Loucy (cell line): ENCODE measurements at regions not wholly inside any gene's neighbourhood (a gene's known extent, or its start where the extent isn't known, plus 50 kb on each side); places are given as distances from the start of the nearest gene placed in this dataset.

Experiments
- H2AFZ ChIP-seq: fragments of 200-600 bp; sonication (generic); 2 replicates; pipeline ENCODE4 v1.6.0; 2016; ENCODE audit warnings: antibody characterized with exemption, mild to moderate bottlenecking, low read length, moderate library complexity
- H3F3A ChIP-seq: fragments of 200-600 bp; 2 replicates; pipeline ENCODE4 v1.6.0; 2016; ENCODE audit warnings: antibody characterized with exemption, low read depth, mild to moderate bottlenecking
- H3K27me3 ChIP-seq: fragments of 200-600 bp; sonication (generic); 2 replicates; pipeline ENCODE4 v1.6.1; 2014; ENCODE audit warnings: low read length, mild to moderate bottlenecking; ENCODE audit not compliant: insufficient read depth, poor library complexity, severe bottlenecking
- H3K36me3 ChIP-seq: fragments of 200-600 bp; sonication (generic); 2 replicates; pipeline ENCODE4 v1.6.1; 2016; ENCODE audit warnings: low read length; ENCODE audit not compliant: insufficient read depth
- H3K4me1 ChIP-seq: fragments of 200-600 bp; sonication (generic); 2 replicates; pipeline ENCODE4 v1.5.1; 2014; ENCODE audit warnings: low read length, mild to moderate bottlenecking; ENCODE audit not compliant: insufficient read depth, poor library complexity, severe bottlenecking
- H3K4me2 ChIP-seq: fragments of 200-600 bp; sonication (generic); 2 replicates; pipeline ENCODE4 v1.6.0; 2014; ENCODE audit warnings: antibody characterized with exemption, low read length, low read depth, mild to moderate bottlenecking; ENCODE audit not compliant: poor library complexity, severe bottlenecking
- H3K4me3 ChIP-seq: fragments of 200-600 bp; sonication (generic); 2 replicates; pipeline ENCODE4 v1.5.1; 2014; ENCODE audit warnings: low read length, mild to moderate bottlenecking, mixed read lengths; ENCODE audit not compliant: poor library complexity, severe bottlenecking
- H3K79me2 ChIP-seq: fragments of 200-600 bp; sonication (generic); 2 replicates; pipeline ENCODE4 v1.6.1; 2014; ENCODE audit warnings: low read length; ENCODE audit not compliant: insufficient read depth
- H3K9ac ChIP-seq: fragments of 200-600 bp; sonication (generic); 2 replicates; pipeline ENCODE4 v1.6.0; 2014; ENCODE audit warnings: mild to moderate bottlenecking, low read depth, low read length, moderate library complexity; ENCODE audit not compliant: poor library complexity, severe bottlenecking
- H3K9me2 ChIP-seq: fragments of 200-600 bp; sonication (generic); replicated peaks from 2 replicates; pipeline ENCODE4 v1.6.1; 2016; ENCODE audit warnings: low read depth, low read length, mixed read lengths
- H3K9me3 ChIP-seq: fragments of 200-600 bp; sonication (generic); 2 replicates; pipeline ENCODE4 v1.6.1; 2014; ENCODE audit warnings: mild to moderate bottlenecking, antibody characterized with exemption, low read length, low read depth; ENCODE audit not compliant: insufficient read depth
- H4K20me1 ChIP-seq: fragments of 200-600 bp; sonication (generic); 2 replicates; pipeline ENCODE4 v1.6.0; 2014; ENCODE audit warnings: antibody characterized with exemption, low read length, mild to moderate bottlenecking; ENCODE audit not compliant: insufficient read depth, poor library complexity, severe bottlenecking
- EZH2phosphoT487 ChIP-seq: fragments of 200-600 bp; IDR thresholded peaks from 2 replicates; pipeline ENCODE4 v1.6.1; 2018; ENCODE audit warnings: antibody characterized with exemption, mild to moderate bottlenecking, moderate library complexity, borderline replicate concordance
- TF ChIP-seq, protein P1 (sequence below): fragments of 200-600 bp; sonication (generic); conservative IDR thresholded peaks from 2 replicates; pipeline ENCODE4 v1.5.1; 2014; ENCODE audit warnings: mild to moderate bottlenecking, antibody characterized with exemption, low read length

DNA sequence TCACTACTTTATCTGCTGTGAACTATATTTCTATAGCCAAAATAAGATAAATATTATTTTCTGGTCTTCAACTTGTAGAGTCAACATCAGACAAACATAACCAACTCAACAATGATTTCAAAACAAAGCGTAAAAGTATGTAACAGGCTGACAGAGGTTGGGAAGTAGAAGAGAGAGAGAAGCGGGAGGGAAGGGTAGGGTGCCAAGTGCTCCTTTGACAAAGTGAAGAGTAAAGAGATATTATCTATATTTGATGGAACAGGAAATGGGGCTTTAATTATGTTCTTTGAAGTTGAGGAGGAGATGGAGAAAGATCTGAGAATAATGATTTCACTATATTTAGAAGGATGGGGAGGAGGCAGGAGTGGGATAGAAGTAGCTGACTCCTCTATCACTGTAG is 70.1 kb downstream of the DNTTIP2 start:
- Histone ChIP-seq H3K4me1 (no peaks in the 10 kb centered on the region), H2AFZ (no peak overlapping the region), H4K20me1 (no peaks in the 10 kb centered on the region), H3K9ac (no peak overlapping the region), H3K4me2 (no peak overlapping the region), H3F3A (no peaks in the 10 kb centered on the region), H3K9me3 (0 out of 2 replicates have a peak, but pooled peaks cover 5% of the 10 kb centered on the region), H3K4me3 (no peak overlapping the region), H3K79me2 (no peaks in the 10 kb centered on the region), H3K36me3 (no peaks in the 10 kb centered on the region), H3K9me2 (no peaks in the 10 kb centered on the region), H3K27me3 (no peaks in the 10 kb centered on the region)
- TF ChIP-seq EZH2phosphoT487 = no peak
- TF ChIP-seq, protein P1, sequence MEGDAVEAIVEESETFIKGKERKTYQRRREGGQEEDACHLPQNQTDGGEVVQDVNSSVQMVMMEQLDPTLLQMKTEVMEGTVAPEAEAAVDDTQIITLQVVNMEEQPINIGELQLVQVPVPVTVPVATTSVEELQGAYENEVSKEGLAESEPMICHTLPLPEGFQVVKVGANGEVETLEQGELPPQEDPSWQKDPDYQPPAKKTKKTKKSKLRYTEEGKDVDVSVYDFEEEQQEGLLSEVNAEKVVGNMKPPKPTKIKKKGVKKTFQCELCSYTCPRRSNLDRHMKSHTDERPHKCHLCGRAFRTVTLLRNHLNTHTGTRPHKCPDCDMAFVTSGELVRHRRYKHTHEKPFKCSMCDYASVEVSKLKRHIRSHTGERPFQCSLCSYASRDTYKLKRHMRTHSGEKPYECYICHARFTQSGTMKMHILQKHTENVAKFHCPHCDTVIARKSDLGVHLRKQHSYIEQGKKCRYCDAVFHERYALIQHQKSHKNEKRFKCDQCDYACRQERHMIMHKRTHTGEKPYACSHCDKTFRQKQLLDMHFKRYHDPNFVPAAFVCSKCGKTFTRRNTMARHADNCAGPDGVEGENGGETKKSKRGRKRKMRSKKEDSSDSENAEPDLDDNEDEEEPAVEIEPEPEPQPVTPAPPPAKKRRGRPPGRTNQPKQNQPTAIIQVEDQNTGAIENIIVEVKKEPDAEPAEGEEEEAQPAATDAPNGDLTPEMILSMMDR = no peak

DNA sequence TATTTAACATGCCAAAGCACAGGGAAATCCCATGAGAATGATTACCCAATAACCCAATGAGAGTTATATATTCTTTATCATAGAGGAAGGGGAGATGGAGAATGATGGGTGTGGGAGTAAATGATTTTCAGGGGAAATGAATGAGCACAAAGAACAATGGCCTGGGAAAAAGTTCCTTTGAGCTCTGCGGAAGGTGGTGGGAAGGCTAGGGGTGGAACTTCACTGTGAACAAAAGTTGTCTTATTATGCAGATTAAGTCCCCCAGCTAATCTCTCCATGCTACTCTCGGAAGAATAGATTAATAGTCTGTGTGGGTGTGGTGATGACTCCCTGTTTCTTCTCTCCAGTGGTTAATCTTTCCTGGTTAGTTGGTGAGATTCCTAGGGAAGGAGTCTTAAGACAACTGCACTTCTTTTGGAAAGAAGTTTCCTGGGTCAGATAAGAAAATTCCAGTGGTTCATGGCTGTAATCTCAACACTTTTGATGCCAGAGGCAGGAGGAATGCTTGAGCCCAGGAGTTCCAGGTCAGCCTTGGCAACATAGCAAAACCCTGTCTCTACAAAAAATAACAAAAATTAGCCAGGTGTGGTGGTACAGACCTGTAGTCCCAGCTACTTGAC is 71.6 kb downstream of the DNTTIP2 start:
- Histone ChIP-seq H3K9me3 (0 out of 2 replicates have a peak, but pooled peaks cover 5% of the 10 kb centered on the region), H3F3A (no peaks in the 10 kb centered on the region), H3K4me3 (no peak overlapping the region), H2AFZ (no peak overlapping the region), H3K9ac (no peak overlapping the region), H3K27me3 (no peaks in the 10 kb centered on the region), H3K9me2 (no peaks in the 10 kb centered on the region), H3K4me1 (no peaks in the 10 kb centered on the region), H3K36me3 (no peaks in the 10 kb centered on the region), H4K20me1 (no peaks in the 10 kb centered on the region), H3K79me2 (no peaks in the 10 kb centered on the region), H3K4me2 (no peak overlapping the region)
- TF ChIP-seq EZH2phosphoT487 = no peak
- TF ChIP-seq, protein P1 = no peak

DNA sequence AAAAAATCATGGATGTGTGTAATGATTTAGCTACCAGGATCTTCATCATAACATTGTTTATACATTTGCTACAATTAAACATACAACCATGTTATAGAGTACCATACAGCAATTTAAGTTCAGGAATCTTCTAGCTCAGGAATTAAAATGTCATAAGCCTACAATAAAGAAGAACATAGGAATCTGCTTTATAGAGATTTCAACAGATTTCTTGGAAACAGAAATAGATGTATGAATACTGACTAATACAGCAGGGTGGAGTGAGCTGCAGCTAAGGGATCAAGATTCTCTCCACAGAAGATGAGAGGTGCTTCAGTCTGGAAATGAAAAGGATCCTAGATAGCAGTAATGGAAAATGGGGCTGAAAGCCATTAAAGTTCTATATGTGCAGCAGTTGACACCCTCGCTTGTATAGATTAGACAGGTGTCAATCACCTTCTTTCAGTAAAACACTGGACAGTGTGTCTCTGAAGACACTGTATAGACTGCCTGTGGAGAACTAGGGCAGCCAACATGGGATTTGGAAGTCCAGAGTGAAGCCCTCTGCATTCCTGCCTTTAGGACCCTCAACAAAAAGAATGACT is 73.9 kb downstream of the DNTTIP2 start:
- H3K9me2 ChIP-seq = no peaks in the 10 kb centered on the region
- H2AFZ ChIP-seq = no peak overlapping the region
- 0 out of 2 replicates have a peak, but pooled peaks cover 5% of the 10 kb centered on the region for H3K9me3 ChIP-seq
- no peak overlapping the region for H3K4me3 ChIP-seq
- H3F3A ChIP-seq = no peaks in the 10 kb centered on the region
- H3K27me3 ChIP-seq = no peaks in the 10 kb centered on the region
- no peak overlapping the region for H3K4me2 ChIP-seq
- no peaks in the 10 kb centered on the region for H4K20me1 ChIP-seq
- no peaks in the 10 kb centered on the region for H3K36me3 ChIP-seq
- H3K79me2 ChIP-seq = no peaks in the 10 kb centered on the region
- no peak for TF ChIP-seq EZH2phosphoT487
- TF ChIP-seq, protein P1 = no peak
- no peaks in the 10 kb centered on the region for H3K4me1 ChIP-seq
- H3K9ac ChIP-seq = no peak overlapping the region
